ENCODE measurements at regions not wholly inside any gene's neighbourhood (a gene's known extent, or its start where the extent isn't known, plus 50 kb on each side); places are given as distances from the start of the nearest gene placed in this dataset.

- POLR2A ChIA-PET (ENCODE audit: low non-redundant PET), result no interaction called here
- CTCF ChIA-PET, result interaction anchor here (0.6 kb wide), 1 partner anchor 289 kb away, joined by 3 read pairs; no protein-coding TSS in a partner anchor
Observed at GRCh38 chr6:8789878-8790277, 354.5 kb upstream of the SLC35B3 start.

DNA sequence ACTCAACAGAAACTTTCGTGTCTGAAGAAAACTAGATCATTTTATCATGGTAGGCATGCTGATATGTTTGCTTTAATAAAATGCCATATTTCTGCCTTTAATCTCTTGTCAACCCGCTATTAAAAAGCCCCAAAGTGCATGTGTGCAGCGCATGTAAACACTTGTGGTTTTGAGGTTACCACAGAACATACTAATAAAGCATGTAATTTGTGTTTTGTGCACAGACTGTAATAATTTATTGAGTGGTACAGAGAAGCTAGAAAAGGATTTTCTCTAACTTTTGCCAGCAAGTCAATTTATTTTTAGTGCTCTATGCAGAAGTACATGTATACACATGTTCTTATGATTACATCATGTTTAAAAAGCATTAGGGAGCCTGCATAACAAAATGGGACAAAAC, 349.9 kb upstream of the SLC35B3 start:
- Histone ChIP-seq H3K4me1 (ENCODE audit: insufficient read depth, low read length, poor library complexity, severe bottlenecking) (no peaks in the 10 kb centered on the region), H3K9me3 (ENCODE audit: low read depth, low read length, poor library complexity, severe bottlenecking) (no peaks in the 10 kb centered on the region), H3K27me3 (replicated peaks; ENCODE audit: insufficient read depth, low read depth, low read length, poor library complexity) (no peaks in the 10 kb centered on the region), H3K27ac (ENCODE audit: low read depth, low read length, poor library complexity, severe bottlenecking) (no peak overlapping the region), H3K36me3 (ENCODE audit: insufficient read depth, low read length, poor library complexity, severe bottlenecking) (no peaks in the 10 kb centered on the region), H3K4me3 (ENCODE audit: low read depth, low read length, poor library complexity, severe bottlenecking) (no peak overlapping the region)
- ChIA-PET POLR2A (ENCODE audit: low non-redundant PET) (no interaction called here), CTCF (no interaction called here)
- no TSS peak for BruUV-seq (replicated peaks)
- intact Hi-C loops (cut with micrococcal nuclease; ENCODE audit: unreplicated experiment), result no loop called here
- TF ChIP-seq EZH2 (IDR thresholded peaks at IDR 0.05; ENCODE audit: borderline replicate concordance, low read depth, low read length, poor library complexity, severe bottlenecking), result no peak
- TF ChIP-seq, protein P1, sequence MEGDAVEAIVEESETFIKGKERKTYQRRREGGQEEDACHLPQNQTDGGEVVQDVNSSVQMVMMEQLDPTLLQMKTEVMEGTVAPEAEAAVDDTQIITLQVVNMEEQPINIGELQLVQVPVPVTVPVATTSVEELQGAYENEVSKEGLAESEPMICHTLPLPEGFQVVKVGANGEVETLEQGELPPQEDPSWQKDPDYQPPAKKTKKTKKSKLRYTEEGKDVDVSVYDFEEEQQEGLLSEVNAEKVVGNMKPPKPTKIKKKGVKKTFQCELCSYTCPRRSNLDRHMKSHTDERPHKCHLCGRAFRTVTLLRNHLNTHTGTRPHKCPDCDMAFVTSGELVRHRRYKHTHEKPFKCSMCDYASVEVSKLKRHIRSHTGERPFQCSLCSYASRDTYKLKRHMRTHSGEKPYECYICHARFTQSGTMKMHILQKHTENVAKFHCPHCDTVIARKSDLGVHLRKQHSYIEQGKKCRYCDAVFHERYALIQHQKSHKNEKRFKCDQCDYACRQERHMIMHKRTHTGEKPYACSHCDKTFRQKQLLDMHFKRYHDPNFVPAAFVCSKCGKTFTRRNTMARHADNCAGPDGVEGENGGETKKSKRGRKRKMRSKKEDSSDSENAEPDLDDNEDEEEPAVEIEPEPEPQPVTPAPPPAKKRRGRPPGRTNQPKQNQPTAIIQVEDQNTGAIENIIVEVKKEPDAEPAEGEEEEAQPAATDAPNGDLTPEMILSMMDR (conservative IDR thresholded peaks at IDR 0.05; ENCODE audit: low read depth, low read length), result no peak
- no peak for DNase-seq (ENCODE audit: low spot score)

More at GRCh38 chr6:8789878-8790277, 354.5 kb upstream of the SLC35B3 start:
- Histone ChIP-seq H3K4me3 (ENCODE audit: low read depth, low read length, poor library complexity, severe bottlenecking) (no peak overlapping the region), H3K27me3 (replicated peaks; ENCODE audit: insufficient read depth, low read depth, low read length, poor library complexity) (peaks cover 5% of the 10 kb centered on the region), H3K36me3 (ENCODE audit: insufficient read depth, low read length, poor library complexity, severe bottlenecking) (no peaks in the 10 kb centered on the region), H3K27ac (ENCODE audit: low read depth, low read length, poor library complexity, severe bottlenecking) (no peak overlapping the region), H3K4me1 (ENCODE audit: insufficient read depth, low read length, poor library complexity, severe bottlenecking) (no peaks in the 10 kb centered on the region), H3K9me3 (ENCODE audit: low read depth, low read length, poor library complexity, severe bottlenecking) (no peaks in the 10 kb centered on the region)
- no peak for TF ChIP-seq EZH2 (IDR thresholded peaks at IDR 0.05; ENCODE audit: borderline replicate concordance, low read depth, low read length, poor library complexity, severe bottlenecking)
- TF ChIP-seq, protein P1 (conservative IDR thresholded peaks at IDR 0.05; ENCODE audit: low read depth, low read length), result no peak
- no TSS peak for BruUV-seq (replicated peaks)
- intact Hi-C loops (cut with micrococcal nuclease; ENCODE audit: unreplicated experiment), result no loop called here
- no peak for DNase-seq (ENCODE audit: low spot score)

DNA sequence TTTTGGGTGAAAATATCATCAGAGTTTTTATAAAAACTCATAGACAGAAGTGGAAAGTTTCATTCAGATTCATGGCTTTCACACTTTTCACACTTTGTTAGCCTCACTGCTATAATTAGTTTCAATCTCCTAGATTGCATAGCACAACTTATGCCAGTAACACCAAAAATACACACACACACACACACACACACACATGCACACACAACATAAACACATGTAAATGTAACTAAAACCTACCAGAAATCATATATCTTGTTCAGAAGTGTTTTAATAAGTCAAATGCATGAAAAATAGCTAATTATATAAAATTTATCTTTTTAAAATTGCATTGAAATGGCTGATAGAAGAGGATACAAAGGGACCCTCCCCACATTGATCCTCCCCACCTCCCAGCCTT, 347.8 kb upstream of the SLC35B3 start:
- POLR2A ChIA-PET (ENCODE audit: low non-redundant PET), result no interaction called here
- no peaks in the 10 kb centered on the region for H3K4me1 ChIP-seq (ENCODE audit: insufficient read depth, low read length, poor library complexity, severe bottlenecking)
- TF ChIP-seq EZH2 (IDR thresholded peaks at IDR 0.05; ENCODE audit: borderline replicate concordance, low read depth, low read length, poor library complexity, severe bottlenecking), result no peak
- TF ChIP-seq, protein P1 (conservative IDR thresholded peaks at IDR 0.05; ENCODE audit: low read depth, low read length), result no peak

More for the DNA sequence above, 347.8 kb upstream of the SLC35B3 start:
- CTCF ChIA-PET, result no interaction called here
- no peaks in the 10 kb centered on the region for H3K9me3 ChIP-seq (ENCODE audit: low read depth, low read length, poor library complexity, severe bottlenecking)
- no peak overlapping the region for H3K4me3 ChIP-seq (ENCODE audit: low read depth, low read length, poor library complexity, severe bottlenecking)
- DNase-seq (ENCODE audit: low spot score), result no peak
- no TSS peak for BruUV-seq (replicated peaks)
- H3K27ac ChIP-seq (ENCODE audit: low read depth, low read length, poor library complexity, severe bottlenecking), result no peak overlapping the region
- H3K36me3 ChIP-seq (ENCODE audit: insufficient read depth, low read length, poor library complexity, severe bottlenecking), result no peaks in the 10 kb centered on the region
- intact Hi-C loops (cut with micrococcal nuclease; ENCODE audit: unreplicated experiment), result no loop called here
- no peaks in the 10 kb centered on the region for H3K27me3 ChIP-seq (replicated peaks; ENCODE audit: insufficient read depth, low read depth, low read length, poor library complexity)

Data from A673 (cell line).